ENCODE measurements at regions not wholly inside any gene's neighbourhood (a gene's known extent, or its start where the extent isn't known, plus 50 kb on each side); places are given as distances from the start of the nearest gene placed in this dataset.

DNA sequence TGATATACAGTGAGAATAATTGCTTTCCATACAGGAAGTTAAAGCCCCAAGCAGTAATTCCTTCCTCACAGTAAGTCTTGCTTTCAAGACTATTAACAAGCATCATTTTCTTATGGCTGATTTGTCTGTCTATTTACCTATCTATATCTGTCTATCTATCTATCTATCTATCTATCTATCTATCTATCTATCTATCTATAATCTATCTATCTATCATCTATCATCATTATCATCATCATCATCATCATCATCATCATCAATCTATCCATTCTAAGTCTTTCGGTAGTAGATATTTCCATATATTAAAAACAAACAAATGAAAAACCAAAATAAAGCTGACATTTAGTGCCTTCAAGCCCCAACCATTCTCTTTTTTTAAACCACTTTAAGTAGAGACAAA, 224.4 kb upstream of the RXFP2 start:
- TF ChIP-seq EP300 (IDR thresholded peaks at IDR 0.05; ENCODE audit: borderline replicate concordance) (no peak), EGR1 (IDR thresholded peaks at IDR 0.05) (no peak), NFIC (IDR thresholded peaks at IDR 0.05) (no peak), YY1 (IDR thresholded peaks at IDR 0.05; ENCODE audit: low read depth) (no peak), TEAD4 (IDR thresholded peaks at IDR 0.05) (no peak)
- TF ChIP-seq, protein P1, sequence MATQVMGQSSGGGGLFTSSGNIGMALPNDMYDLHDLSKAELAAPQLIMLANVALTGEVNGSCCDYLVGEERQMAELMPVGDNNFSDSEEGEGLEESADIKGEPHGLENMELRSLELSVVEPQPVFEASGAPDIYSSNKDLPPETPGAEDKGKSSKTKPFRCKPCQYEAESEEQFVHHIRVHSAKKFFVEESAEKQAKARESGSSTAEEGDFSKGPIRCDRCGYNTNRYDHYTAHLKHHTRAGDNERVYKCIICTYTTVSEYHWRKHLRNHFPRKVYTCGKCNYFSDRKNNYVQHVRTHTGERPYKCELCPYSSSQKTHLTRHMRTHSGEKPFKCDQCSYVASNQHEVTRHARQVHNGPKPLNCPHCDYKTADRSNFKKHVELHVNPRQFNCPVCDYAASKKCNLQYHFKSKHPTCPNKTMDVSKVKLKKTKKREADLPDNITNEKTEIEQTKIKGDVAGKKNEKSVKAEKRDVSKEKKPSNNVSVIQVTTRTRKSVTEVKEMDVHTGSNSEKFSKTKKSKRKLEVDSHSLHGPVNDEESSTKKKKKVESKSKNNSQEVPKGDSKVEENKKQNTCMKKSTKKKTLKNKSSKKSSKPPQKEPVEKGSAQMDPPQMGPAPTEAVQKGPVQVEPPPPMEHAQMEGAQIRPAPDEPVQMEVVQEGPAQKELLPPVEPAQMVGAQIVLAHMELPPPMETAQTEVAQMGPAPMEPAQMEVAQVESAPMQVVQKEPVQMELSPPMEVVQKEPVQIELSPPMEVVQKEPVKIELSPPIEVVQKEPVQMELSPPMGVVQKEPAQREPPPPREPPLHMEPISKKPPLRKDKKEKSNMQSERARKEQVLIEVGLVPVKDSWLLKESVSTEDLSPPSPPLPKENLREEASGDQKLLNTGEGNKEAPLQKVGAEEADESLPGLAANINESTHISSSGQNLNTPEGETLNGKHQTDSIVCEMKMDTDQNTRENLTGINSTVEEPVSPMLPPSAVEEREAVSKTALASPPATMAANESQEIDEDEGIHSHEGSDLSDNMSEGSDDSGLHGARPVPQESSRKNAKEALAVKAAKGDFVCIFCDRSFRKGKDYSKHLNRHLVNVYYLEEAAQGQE (IDR thresholded peaks at IDR 0.05; ENCODE audit: low read depth) = no peak
- TF ChIP-seq, protein P2, sequence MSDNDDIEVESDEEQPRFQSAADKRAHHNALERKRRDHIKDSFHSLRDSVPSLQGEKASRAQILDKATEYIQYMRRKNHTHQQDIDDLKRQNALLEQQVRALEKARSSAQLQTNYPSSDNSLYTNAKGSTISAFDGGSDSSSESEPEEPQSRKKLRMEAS (IDR thresholded peaks at IDR 0.05) = no peak
- TF ChIP-seq, protein P3, sequence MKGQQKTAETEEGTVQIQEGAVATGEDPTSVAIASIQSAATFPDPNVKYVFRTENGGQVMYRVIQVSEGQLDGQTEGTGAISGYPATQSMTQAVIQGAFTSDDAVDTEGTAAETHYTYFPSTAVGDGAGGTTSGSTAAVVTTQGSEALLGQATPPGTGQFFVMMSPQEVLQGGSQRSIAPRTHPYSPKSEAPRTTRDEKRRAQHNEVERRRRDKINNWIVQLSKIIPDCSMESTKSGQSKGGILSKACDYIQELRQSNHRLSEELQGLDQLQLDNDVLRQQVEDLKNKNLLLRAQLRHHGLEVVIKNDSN (IDR thresholded peaks at IDR 0.05) = no peak
